Dedifferentiated amniotic fluid mesenchymal stem cell (primary cell): ENCODE measurements at regions not wholly inside any gene's neighbourhood (a gene's known extent, or its start where the extent isn't known, plus 50 kb on each side); places are given as distances from the start of the nearest gene placed in this dataset.

Experiments
- DNase-seq: peaks from one replicate; pipeline ENCODE4 v3.0.0-alpha.2; 2016; ENCODE audit errors: extremely low spot score

DNA sequence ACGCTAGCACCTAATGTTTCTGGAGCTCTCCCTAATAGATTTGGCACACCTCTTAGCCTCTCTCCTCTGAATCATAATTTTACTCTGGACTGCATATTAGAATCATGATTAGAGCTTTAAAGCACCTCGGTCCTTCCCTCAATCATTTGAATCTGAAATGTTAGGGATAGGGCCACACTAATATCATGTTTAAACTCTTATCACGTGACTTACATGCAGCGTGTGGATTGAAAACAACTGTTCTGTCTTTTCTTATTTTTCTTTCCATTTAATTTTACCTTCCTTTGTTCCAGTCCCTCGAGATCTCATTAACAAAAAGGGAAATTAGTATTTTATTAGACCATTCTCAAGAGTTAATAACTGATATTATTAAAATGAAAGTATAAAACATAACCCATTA, 762.5 kb upstream of the FLRT2 start:
- DNase-seq: no peak

- no peak for DNase-seq
Observed at GRCh38 chr14:84770030-84770429, 759.9 kb upstream of the FLRT2 start.

DNA sequence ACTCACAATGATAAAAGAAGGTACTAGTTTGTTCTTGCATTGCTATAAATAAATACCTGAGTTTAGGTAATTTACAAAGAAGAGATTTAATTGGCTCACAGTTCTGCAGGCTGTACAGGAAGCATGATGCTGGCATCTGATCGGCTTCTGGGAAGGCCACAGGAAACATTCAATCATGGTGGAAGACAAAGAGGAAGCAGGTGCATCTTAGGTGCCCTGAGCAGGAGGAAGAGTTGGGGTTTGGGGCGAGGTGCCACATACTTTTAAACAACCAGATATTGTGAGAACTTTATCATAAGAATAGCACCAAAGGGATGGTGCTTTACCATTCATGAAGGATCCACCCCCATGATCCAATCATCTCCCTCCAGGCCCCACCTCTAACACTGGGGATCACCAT, 752.6 kb upstream of the FLRT2 start:
- DNase-seq: no peak

DNA sequence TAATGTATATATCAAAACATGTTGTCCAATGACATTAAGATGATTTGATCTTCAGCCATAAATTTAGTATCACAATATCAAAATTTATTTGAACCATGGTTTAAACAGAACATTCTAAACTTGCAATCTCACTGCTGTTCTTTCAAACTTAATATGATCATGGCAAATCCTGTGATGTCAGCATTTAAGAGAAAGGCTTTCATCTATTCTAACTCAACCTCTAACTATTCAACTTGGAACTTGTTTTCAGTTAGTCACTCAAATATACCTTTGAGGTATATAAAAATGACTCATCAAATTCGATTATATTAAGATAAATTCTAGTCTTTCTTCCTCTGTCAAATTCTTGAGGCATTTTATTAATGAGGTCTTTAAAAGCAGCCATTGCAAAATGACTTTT, 747.0 kb upstream of the FLRT2 start:
- DNase-seq: no peak

- no peak for DNase-seq
Observed at GRCh38 chr14:84783511-84783910, 746.4 kb upstream of the FLRT2 start.

- DNase-seq: peak; percentile 32
Observed at GRCh38 chr14:84785996-84786395, 743.9 kb upstream of the FLRT2 start.

DNA sequence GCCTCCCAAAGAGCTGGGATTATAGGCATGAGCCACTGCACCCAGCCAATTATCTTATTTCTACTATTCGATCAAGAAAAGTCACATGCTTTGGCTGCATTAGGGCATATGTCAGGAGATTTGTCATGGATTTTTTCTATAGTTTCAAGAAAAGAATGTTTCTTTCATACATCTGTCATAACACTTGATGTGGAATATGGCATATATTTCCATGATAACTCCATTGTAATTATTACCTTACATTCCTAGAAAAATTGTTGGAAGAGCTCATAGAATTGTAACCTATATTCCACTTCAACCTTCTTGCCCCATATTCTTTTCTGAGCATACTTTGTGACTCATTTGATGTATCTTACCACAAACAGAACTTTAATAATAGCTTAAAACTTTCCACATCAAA, 740.9 kb upstream of the FLRT2 start:
- no peak for DNase-seq

- no peak for DNase-seq
Observed at GRCh38 chr14:84792722-84793410, 737.1 kb upstream of the FLRT2 start.

DNA sequence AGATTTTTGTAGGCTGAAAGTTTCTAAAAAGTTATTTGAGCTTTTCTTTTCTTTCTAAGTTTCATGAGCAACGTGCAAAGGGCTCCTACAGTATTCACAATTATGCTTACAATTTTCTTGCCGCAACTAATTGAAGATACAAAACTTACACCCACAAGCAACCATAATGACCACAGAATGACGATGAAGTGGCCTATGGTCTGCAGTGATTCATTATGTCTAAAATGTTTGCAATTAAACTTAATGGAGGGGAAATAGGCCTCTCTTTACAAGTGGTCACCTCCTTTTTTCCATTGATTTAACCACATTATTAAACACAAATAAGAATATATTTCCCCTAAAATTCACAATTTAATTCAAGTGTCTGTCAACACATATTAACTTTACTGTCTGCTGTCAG, 732.6 kb upstream of the FLRT2 start:
- DNase-seq: no peak

DNA sequence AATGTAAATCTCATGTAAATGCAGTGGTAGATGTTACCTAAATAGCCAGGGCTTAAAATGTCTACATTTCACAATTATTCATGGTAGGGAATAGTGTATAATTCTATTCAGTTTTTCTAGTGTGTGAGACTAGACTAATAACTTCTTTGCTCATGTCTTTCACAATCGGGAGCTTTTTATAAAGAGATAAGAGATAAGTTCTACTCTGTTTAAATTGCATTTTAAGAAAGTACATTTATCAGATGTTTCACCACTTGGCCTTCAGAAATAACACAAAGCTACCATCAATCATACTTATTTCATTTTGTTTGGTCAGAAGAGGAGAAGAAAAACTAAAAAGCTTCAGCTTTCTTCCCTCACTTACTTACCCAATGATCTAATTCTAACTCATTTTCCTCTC, 725.5 kb upstream of the FLRT2 start:
- no peak for DNase-seq

- DNase-seq: no peak
Observed at GRCh38 chr14:84804895-84805294, 725.0 kb upstream of the FLRT2 start.

DNA sequence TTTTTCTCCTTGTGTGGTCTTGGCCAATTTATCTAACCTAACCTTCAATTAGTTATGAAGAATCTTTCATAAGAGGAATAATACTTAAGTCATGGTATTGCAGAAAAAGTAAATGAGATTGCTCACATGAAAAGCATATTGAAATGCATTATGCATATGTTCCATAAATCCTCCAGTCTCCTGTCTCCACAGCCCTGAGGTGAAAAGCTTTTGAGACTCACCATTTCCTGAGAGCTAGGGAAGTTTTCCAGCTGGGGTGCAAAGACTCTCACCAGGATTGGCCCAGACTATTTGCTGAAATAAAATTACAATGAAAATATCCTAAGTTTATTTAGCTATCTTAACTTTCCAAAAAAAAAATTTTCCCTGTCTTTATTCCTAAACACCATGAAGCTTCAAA, 723.8 kb upstream of the FLRT2 start:
- no peak for DNase-seq

GRCh38 chr14:84806622-84807021, 723.3 kb upstream of the FLRT2 start:
- DNase-seq: no peak

GRCh38 chr14:84807673-84808072, 722.3 kb upstream of the FLRT2 start:
- no peak for DNase-seq

GRCh38 chr14:84809158-84809557, 720.8 kb upstream of the FLRT2 start:
- peak; percentile 10 for DNase-seq

GRCh38 chr14:84814391-84814790, 715.6 kb upstream of the FLRT2 start:
- peak; percentile 9 for DNase-seq

DNA sequence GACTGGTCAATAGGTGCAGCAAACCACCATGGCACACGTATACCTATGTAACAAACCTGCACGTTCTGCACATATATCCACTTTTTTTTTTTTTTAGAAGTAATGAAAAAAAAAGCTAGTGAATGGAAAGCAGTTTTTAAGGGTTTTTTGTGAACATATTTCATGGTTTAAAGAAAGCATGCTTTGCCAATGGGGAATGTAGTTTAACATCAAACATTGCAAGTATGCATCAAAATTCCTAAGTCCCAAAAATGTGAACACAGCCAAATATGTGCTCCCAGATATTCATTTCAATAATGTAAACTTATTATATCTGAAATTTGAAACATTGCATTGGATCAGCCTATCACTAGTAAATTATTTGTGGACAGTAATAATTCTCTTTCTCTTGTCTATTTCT, 710.4 kb upstream of the FLRT2 start:
- DNase-seq: peak; percentile 59

GRCh38 chr14:84825481-84826251, 704.3 kb upstream of the FLRT2 start:
- DNase-seq: peak; percentile 18

- DNase-seq: peak; percentile 14
Observed at GRCh38 chr14:84826294-84826693, 703.6 kb upstream of the FLRT2 start.

- no peak for DNase-seq
Observed at GRCh38 chr14:84850595-84850994, 679.3 kb upstream of the FLRT2 start.

GRCh38 chr14:84856751-84857534, 673.0 kb upstream of the FLRT2 start:
- DNase-seq: peak; percentile 10

DNA sequence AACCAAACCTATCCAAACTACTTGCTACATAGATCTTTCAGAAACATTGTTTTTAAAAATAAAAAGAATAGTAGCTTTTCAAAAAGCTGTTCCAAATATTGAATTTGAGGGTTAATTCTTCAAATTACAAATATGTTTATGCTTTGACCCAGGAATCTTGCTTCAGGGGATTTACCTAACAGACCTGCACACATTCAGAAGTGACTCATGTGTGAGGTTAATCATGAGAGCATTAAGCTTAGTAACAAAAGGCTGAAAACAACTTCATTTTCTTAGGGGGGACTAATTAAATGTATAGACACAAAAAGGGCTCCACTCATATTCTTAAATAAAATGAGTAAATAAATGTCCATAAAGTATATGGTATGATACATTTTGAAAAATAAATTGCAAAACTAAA, 672.4 kb upstream of the FLRT2 start:
- DNase-seq: no peak

DNA sequence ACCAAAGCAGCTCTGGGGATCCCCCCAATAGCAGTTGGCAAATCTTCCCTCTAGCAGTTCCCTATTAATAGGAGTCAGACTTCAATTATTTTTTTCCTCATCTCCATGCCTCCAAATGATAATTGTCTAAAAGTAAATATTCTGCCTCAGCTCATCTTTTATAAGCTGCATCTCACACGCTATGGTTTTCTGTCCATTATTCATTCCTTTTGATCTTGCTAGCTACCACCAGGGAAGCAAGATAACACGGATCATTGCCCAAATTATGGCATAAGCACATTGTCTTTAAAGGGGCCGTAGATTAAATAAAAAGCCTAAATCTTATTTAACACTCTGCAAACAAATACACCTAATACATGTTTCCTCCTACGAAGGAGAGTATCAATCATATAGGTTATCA, 670.8 kb upstream of the FLRT2 start:
- DNase-seq: no peak
